NB4 (cell line): ENCODE measurements at regions not wholly inside any gene's neighbourhood (a gene's known extent, or its start where the extent isn't known, plus 50 kb on each side); places are given as distances from the start of the nearest gene placed in this dataset.

Experiments used
- DNase-seq: peaks from one replicate; pipeline ENCODE4 v3.0.0; 2010; ENCODE audit warnings: low read depth
- H3K4me3 ChIP-seq: one replicate; pipeline ENCODE4 v1.5.1; 2011; ENCODE audit warnings: mild to moderate bottlenecking, low read depth, low read length, moderate library complexity
- CTCF ChIP-seq: IDR thresholded peaks from one replicate; pipeline ENCODE4 v1.5.1; 2012; ENCODE audit warnings: low read depth, low read length
- MAX ChIP-seq: IDR thresholded peaks from 2 replicates; pipeline ENCODE4 v1.6.1; 2011; ENCODE audit warnings: low read depth, low read length
- MYC ChIP-seq: IDR thresholded peaks from 2 replicates; pipeline ENCODE4 v1.6.1; 2011; ENCODE audit warnings: low read depth, low read length
- POLR2A ChIP-seq: IDR thresholded peaks from 2 replicates; pipeline ENCODE4 v1.6.1; 2011; ENCODE audit warnings: mild to moderate bottlenecking; ENCODE audit not compliant: insufficient read length; ENCODE audit errors: extremely low read depth

- DNase-seq: no peak
- no peak overlapping the region for H3K4me3 ChIP-seq
- TF ChIP-seq MAX: no peak
- TF ChIP-seq POLR2A: no peak
- TF ChIP-seq CTCF: no peak
- no peak for TF ChIP-seq MYC
Measured at GRCh38 chr4:104263100-104263499, 231.6 kb downstream of the CXXC4 start.

- no peak for DNase-seq
- no peak overlapping the region for H3K4me3 ChIP-seq
- TF ChIP-seq CTCF (no peak), MYC (no peak), POLR2A (no peak), MAX (no peak)
Measured at GRCh38 chr4:104262678-104263077, 232.0 kb downstream of the CXXC4 start.

- no peak overlapping the region for H3K4me3 ChIP-seq
- no peak for DNase-seq
Measured at GRCh38 chr4:104248726-104249125, 246.0 kb downstream of the CXXC4 start.

GRCh38 chr4:104235967-104236366 lies 258.7 kb downstream of the CXXC4 start:
- no peak for DNase-seq

More at GRCh38 chr4:104248726-104249125, 246.0 kb downstream of the CXXC4 start:
- no peak for TF ChIP-seq MYC

GRCh38 chr4:104217526-104217925 lies 277.2 kb downstream of the CXXC4 start:
- no peak for DNase-seq
- no peak for TF ChIP-seq MAX
- H3K4me3 ChIP-seq: no peak overlapping the region

More at GRCh38 chr4:104235967-104236366, 258.7 kb downstream of the CXXC4 start:
- TF ChIP-seq MAX (no peak), CTCF (no peak), POLR2A (no peak), MYC (no peak)
- H3K4me3 ChIP-seq: no peak overlapping the region

GRCh38 chr4:104211657-104212056 lies 283.0 kb downstream of the CXXC4 start:
- no peak for TF ChIP-seq MYC
- TF ChIP-seq CTCF: no peak
- no peak for TF ChIP-seq MAX
- no peak for TF ChIP-seq POLR2A
- no peak for DNase-seq
- no peak overlapping the region for H3K4me3 ChIP-seq

GRCh38 chr4:104210420-104210819 lies 284.3 kb downstream of the CXXC4 start:
- no peak overlapping the region for H3K4me3 ChIP-seq
- TF ChIP-seq MYC: no peak
- no peak for TF ChIP-seq POLR2A
- TF ChIP-seq CTCF: no peak
- no peak for TF ChIP-seq MAX
- no peak for DNase-seq
